HFFc6 (cell line): ENCODE measurements at regions not wholly inside any gene's neighbourhood (a gene's known extent, or its start where the extent isn't known, plus 50 kb on each side); places are given as distances from the start of the nearest gene placed in this dataset.

Source experiments
- DNase-seq: peaks from one replicate; pipeline ENCODE4 v3.0.0-alpha.2; 2018
- H3K27ac Mint-ChIP-seq: 2 replicates; pipeline ENCODE4 v1.8.0; 2020; ENCODE audit warnings: mild to moderate bottlenecking, mixed read lengths
- H3K27me3 Mint-ChIP-seq: 2 replicates; pipeline ENCODE4 v1.8.0; 2021; ENCODE audit warnings: mild to moderate bottlenecking, moderate library complexity, mixed read lengths; ENCODE audit not compliant: insufficient read depth
- H3K36me3 Mint-ChIP-seq: 2 replicates; pipeline ENCODE4 v1.8.0; 2021; ENCODE audit warnings: low read depth, mixed read lengths
- H3K4me1 Mint-ChIP-seq: 2 replicates; pipeline ENCODE4 v1.8.0; 2020; ENCODE audit warnings: low read depth, mixed read lengths
- H3K4me3 Mint-ChIP-seq: 2 replicates; pipeline ENCODE4 v1.8.0; 2020; ENCODE audit warnings: mild to moderate bottlenecking, moderate library complexity, mixed read lengths
- H3K9me3 Mint-ChIP-seq: 2 replicates; pipeline ENCODE4 v1.8.0; 2020; ENCODE audit warnings: mild to moderate bottlenecking, mixed read lengths
- TF ChIP-seq, protein P1 (sequence below): fragments of 200-600 bp; sonication (generic); IDR thresholded peaks from 2 replicates; pipeline ENCODE4 v1.5.0; 2021; ENCODE audit warnings: antibody characterized with exemption, mild to moderate bottlenecking

DNA sequence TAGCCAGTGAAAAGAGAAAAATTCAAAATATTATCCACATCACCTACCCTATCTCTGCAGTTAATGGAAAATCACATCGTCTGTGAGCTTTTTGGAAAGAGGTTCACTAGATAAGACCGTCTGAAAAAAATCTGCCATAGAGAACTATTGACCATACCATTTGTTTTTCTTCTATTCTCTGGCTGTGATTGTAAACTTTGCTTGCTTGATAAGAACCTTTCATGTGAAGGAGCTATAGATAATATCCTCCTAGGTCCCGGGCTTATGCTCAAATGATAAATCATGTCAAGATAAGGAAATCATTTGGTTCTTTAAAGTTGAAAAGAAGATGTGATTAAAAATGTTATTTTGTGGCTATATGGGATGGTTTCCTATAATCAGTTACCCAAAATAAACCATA lies 369.9 kb downstream of the SIPA1L2 start:
- peaks cover 35% of the 10 kb centered on the region for H3K9me3 Mint-ChIP-seq
- H3K4me1 Mint-ChIP-seq, result no peaks in the 10 kb centered on the region
- H3K36me3 Mint-ChIP-seq, result peaks cover 8% of the 10 kb centered on the region; the same call in 1 of the 2 replicates
- no peak overlapping the region for H3K27ac Mint-ChIP-seq
- DNase-seq, result no peak
- no peak overlapping the region for H3K4me3 Mint-ChIP-seq
- peaks cover 4% of the 10 kb centered on the region for H3K27me3 Mint-ChIP-seq
- TF ChIP-seq, protein P1, sequence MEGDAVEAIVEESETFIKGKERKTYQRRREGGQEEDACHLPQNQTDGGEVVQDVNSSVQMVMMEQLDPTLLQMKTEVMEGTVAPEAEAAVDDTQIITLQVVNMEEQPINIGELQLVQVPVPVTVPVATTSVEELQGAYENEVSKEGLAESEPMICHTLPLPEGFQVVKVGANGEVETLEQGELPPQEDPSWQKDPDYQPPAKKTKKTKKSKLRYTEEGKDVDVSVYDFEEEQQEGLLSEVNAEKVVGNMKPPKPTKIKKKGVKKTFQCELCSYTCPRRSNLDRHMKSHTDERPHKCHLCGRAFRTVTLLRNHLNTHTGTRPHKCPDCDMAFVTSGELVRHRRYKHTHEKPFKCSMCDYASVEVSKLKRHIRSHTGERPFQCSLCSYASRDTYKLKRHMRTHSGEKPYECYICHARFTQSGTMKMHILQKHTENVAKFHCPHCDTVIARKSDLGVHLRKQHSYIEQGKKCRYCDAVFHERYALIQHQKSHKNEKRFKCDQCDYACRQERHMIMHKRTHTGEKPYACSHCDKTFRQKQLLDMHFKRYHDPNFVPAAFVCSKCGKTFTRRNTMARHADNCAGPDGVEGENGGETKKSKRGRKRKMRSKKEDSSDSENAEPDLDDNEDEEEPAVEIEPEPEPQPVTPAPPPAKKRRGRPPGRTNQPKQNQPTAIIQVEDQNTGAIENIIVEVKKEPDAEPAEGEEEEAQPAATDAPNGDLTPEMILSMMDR, result no peak

DNA sequence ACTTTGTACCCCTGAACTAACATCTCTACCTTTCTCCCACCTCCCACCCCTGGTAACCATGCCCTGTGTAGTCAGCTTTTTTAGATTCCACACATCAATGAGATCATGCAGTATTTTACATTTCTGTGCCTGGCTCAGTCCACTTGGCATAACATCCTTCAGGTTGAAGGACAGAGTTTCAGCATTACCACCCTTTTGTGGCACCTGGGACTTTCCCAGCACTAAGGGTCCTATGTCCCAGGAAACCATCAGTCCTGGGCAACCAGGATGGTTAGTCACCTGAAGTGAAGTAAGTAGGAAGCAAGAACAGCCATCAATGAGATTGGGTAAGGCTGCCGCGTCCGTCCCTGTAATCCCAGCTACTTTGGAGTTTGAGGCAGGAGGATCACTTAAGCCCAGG lies 370.6 kb downstream of the SIPA1L2 start:
- no peak for DNase-seq
- H3K9me3 Mint-ChIP-seq, result peaks cover 39% of the 10 kb centered on the region
- TF ChIP-seq, protein P1, result no peak
- peaks cover 4% of the 10 kb centered on the region for H3K27me3 Mint-ChIP-seq
- no peak overlapping the region for H3K27ac Mint-ChIP-seq
- peaks cover 8% of the 10 kb centered on the region; the same call in 1 of the 2 replicates for H3K36me3 Mint-ChIP-seq
- no peaks in the 10 kb centered on the region for H3K4me1 Mint-ChIP-seq
- H3K4me3 Mint-ChIP-seq, result no peak overlapping the region

DNA sequence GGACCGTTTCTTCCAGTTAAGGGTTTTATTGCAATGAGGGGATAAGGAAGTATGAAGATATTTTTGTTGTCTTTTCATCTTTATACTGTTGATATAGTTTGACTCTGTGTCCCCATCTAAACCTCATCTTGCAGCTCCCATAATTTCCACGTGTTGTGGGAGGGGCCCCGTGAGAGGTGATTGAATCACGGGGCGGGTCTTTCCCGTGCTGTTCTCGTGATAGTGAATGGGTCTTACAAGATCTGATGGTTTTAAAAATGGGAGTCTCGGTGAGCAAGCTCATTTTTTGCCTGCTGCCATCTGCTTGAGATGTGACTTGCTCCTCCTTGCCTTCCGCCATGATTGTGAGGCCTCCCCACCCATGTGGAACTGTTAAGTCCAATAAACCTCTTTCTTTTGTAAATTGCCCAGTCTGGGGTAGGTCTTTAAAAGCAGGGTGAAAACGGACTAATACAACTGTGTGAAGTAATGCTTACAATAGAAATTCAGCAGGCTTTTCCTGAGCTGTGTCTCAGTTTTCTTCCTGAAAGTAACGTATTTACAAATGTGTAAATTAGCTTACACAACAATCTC lies 377.3 kb downstream of the SIPA1L2 start:
- Mint-ChIP-seq H3K36me3 (peaks cover 4% of the 10 kb centered on the region; the same call in 1 of the 2 replicates), H3K4me3 (no peak overlapping the region), H3K27me3 (peaks cover 2% of the 10 kb centered on the region; the same call in 1 of the 2 replicates), H3K27ac (no peak overlapping the region), H3K9me3 (peaks cover 51% of the 10 kb centered on the region), H3K4me1 (no peaks in the 10 kb centered on the region)
- TF ChIP-seq, protein P1, result no peak
- DNase-seq, result no peak

DNA sequence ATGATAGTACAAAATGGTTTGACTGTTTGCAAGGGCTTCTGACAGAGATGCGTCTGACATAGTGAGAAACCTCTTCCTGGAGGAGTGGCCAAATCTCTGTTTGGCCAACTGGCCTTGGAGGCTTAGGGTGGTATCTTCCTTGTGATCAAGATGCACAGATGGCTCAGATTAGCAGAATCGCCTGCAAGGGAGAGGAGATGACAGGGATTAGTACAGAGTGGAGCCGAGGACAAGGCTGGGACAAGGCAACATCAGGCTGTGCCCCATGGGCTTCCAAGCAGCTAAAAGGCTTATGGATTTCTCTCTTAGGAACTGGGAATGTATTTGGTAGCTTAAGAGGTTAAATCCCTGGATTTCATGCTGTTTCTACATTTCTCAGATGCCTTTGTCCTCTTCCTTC lies 379.1 kb downstream of the SIPA1L2 start:
- TF ChIP-seq, protein P1, result no peak
- H3K36me3 Mint-ChIP-seq, result peaks cover 8% of the 10 kb centered on the region; the same call in 1 of the 2 replicates
- peaks cover 60% of the 10 kb centered on the region for H3K9me3 Mint-ChIP-seq
- no peak overlapping the region for H3K4me3 Mint-ChIP-seq
- peaks cover 2% of the 10 kb centered on the region; the same call in 1 of the 2 replicates for H3K27me3 Mint-ChIP-seq
- no peak overlapping the region for H3K27ac Mint-ChIP-seq
- no peaks in the 10 kb centered on the region for H3K4me1 Mint-ChIP-seq
- no peak for DNase-seq

DNA sequence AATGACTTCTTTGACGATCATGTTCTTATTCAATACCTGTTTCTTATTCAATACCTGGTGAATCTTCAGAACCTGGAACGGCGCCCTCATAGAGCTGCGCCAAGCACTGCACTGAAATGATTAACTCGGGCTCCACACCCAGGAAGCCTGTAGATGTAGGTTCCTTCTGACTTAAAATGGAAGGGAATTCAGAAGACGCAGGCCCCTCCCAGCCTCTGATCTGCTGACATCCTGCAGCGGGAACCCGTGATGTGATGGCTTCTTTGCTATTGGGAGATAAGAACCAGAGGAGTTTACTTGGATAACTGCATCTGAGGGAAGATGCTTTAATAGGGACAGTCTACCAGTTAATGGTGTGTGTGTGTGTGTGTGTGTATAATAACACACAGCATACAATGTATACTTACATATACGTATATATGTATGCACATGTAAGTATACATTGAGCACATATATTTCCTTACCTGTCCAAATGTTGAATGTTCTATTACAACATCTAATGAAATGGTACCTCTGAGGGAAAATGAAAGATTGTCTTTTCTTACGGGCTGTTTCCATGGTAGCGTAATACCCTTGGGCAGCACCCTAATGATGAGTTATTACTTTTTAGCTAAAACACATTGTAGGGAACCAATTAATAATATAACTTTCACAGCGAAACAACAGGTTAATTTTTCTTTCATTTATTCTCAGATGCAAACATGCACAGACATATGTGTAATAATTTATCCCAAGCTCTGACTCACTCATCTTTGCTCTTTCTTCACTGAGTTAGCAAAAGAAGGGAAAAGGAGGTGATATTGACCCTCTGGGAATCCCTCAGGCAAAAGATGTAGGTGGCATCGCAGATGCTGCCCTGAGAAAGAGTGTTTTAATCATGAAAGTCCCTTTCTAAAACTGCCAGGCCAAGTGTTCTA lies 379.8 kb downstream of the SIPA1L2 start:
- no peak overlapping the region for H3K4me3 Mint-ChIP-seq
- H3K36me3 Mint-ChIP-seq, result peaks cover 7% of the 10 kb centered on the region; the same call in 1 of the 2 replicates
- DNase-seq, result no peak
- H3K27ac Mint-ChIP-seq, result no peak overlapping the region
- TF ChIP-seq, protein P1, result no peak
- peaks cover 2% of the 10 kb centered on the region; the same call in 1 of the 2 replicates for H3K27me3 Mint-ChIP-seq
- H3K9me3 Mint-ChIP-seq, result peaks cover 66% of the 10 kb centered on the region
- no peaks in the 10 kb centered on the region for H3K4me1 Mint-ChIP-seq
